CD14-positive monocyte (primary cell): ENCODE measurements at regions not wholly inside any gene's neighbourhood (a gene's known extent, or its start where the extent isn't known, plus 50 kb on each side); places are given as distances from the start of the nearest gene placed in this dataset.

ENCODE experiments used
- DNase-seq, 3 donors: peaks; one replicate each; pipeline ENCODE4 v3.0.0-alpha.2; 2011 to 2022
- H2AFZ ChIP-seq: 2 replicates; pipeline ENCODE4 v1.6.0; 2012; ENCODE audit warnings: mild to moderate bottlenecking, low read depth, low read length, inconsistent platforms; ENCODE audit not compliant: insufficient read depth, poor library complexity, severe bottlenecking
- H3K27ac ChIP-seq, 2 donors: 1 replicate in 1 of 2; 2 replicates in 1 of 2; pipeline ENCODE4 v1.5.1; 2012 to 2013; ENCODE audit warnings: low read length in 2 of 2, control low read depth in 1 of 2, inconsistent platforms in 1 of 2, low read depth in 1 of 2, mild to moderate bottlenecking in 1 of 2
- H3K27me3 ChIP-seq, 2 donors: one replicate each; pipeline versions ENCODE4 v1.6.0 to v1.6.1; 2011 to 2013; ENCODE audit warnings: low read length in 2 of 2; ENCODE audit not compliant: control insufficient read depth in 2 of 2, insufficient read depth in 2 of 2
- H3K36me3 ChIP-seq, 2 donors: replicated peaks in 1 of 2; 1 replicate in 1 of 2; 2 replicates in 1 of 2; pipeline versions ENCODE4 v1.5.1 to v1.6.1; 2012 to 2013; ENCODE audit warnings: low read length in 2 of 2, control low read depth in 1 of 2, inconsistent platforms in 1 of 2, mild to moderate bottlenecking in 1 of 2; ENCODE audit not compliant: insufficient read depth in 2 of 2, control insufficient read depth in 1 of 2
- H3K4me1 ChIP-seq, 2 donors: 1 replicate in 1 of 2; 2 replicates in 1 of 2; pipeline versions ENCODE4 v1.5.1 to v1.6.1; 2012 to 2013; ENCODE audit warnings: low read length in 2 of 2, control low read depth in 1 of 2, inconsistent platforms in 1 of 2, mild to moderate bottlenecking in 1 of 2, moderate library complexity in 1 of 2; ENCODE audit not compliant: insufficient read depth in 2 of 2, control insufficient read depth in 1 of 2
- H3K4me2 ChIP-seq: replicated peaks from 2 replicates; pipeline ENCODE3; 2012; ENCODE audit warnings: low read length, moderate library complexity, mild to moderate bottlenecking; ENCODE audit not compliant: poor library complexity, severe bottlenecking; ENCODE audit errors: extremely low read depth
- H3K4me3 ChIP-seq, 3 experiments: fragments of 200-600 bp in 1 of 3; sonication (generic) in 1 of 3; replicated peaks in 1 of 3; 1 replicate in 2 of 3; 2 replicates in 1 of 3; pipeline ENCODE4 v1.5.1; 2011 to 2013; ENCODE audit warnings: low read length in 3 of 3, mild to moderate bottlenecking in 3 of 3, control low read depth in 2 of 3, low read depth in 2 of 3, inconsistent platforms in 1 of 3, moderate library complexity in 1 of 3
- H3K79me2 ChIP-seq: 2 replicates; pipeline ENCODE4 v1.6.0; 2012; ENCODE audit warnings: mild to moderate bottlenecking, control low read depth, inconsistent platforms, low read length, moderate library complexity; ENCODE audit not compliant: insufficient read depth
- H3K9ac ChIP-seq: 2 replicates; pipeline ENCODE4 v1.6.0; 2017; ENCODE audit warnings: low read length, mild to moderate bottlenecking; ENCODE audit not compliant: insufficient read depth, poor library complexity, severe bottlenecking
- H3K9me3 ChIP-seq, 2 donors: replicated peaks in 1 of 2; 1 replicate in 1 of 2; 2 replicates in 1 of 2; pipeline versions ENCODE4 v1.5.1 to v1.6.1; 2012 to 2013; ENCODE audit warnings: low read length in 2 of 2, control low read depth in 1 of 2; ENCODE audit not compliant: control insufficient read depth in 1 of 2, insufficient read depth in 1 of 2
- H4K20me1 ChIP-seq: 2 replicates; pipeline ENCODE4 v1.6.0; 2012; ENCODE audit warnings: mild to moderate bottlenecking, low read length, control low read depth, moderate library complexity; ENCODE audit not compliant: insufficient read depth
- H3K27ac Mint-ChIP-seq, 7 donors: one replicate each; pipeline ENCODE4 v1.8.0; 2020; ENCODE audit warnings: mild to moderate bottlenecking in 7 of 7, mixed read lengths in 7 of 7, moderate library complexity in 6 of 7, inconsistent platforms in 2 of 7
- H3K27me3 Mint-ChIP-seq, 3 donors: one replicate each; pipeline ENCODE4 v1.8.0; 2021 to 2022; ENCODE audit warnings: low read depth in 3 of 3, mild to moderate bottlenecking in 3 of 3, mixed read lengths in 3 of 3, moderate library complexity in 3 of 3, inconsistent platforms in 1 of 3
- H3K36me3 Mint-ChIP-seq, 2 donors: one replicate each; pipeline ENCODE4 v1.8.0; 2020; ENCODE audit warnings: mixed read lengths in 2 of 2, inconsistent platforms in 1 of 2, mild to moderate bottlenecking in 1 of 2
- H3K4me1 Mint-ChIP-seq: one replicate; pipeline ENCODE4 v1.8.0; 2020; ENCODE audit warnings: mild to moderate bottlenecking, mixed read lengths
- H3K4me3 Mint-ChIP-seq, 2 donors: one replicate each; pipeline ENCODE4 v1.8.0; 2020; ENCODE audit warnings: mild to moderate bottlenecking in 2 of 2, mixed read lengths in 2 of 2, moderate library complexity in 1 of 2
- H3K9me3 Mint-ChIP-seq, 7 donors: one replicate each; pipeline ENCODE4 v1.8.0; 2020 to 2022; ENCODE audit warnings: mixed read lengths in 7 of 7, mild to moderate bottlenecking in 6 of 7, moderate library complexity in 6 of 7, inconsistent platforms in 2 of 7
- WGBS: methylation state at CpG from one replicate; pipeline ENCODE4 v1.1.5; 2013; ENCODE audit warnings: missing lambda C conversion rate; ENCODE audit not compliant: insufficient coverage; 5-methylcytosine and 5-hydroxymethylcytosine counted together
- intact Hi-C, 2 donors: fragments of 100-400 bp; cut with micrococcal nuclease; formaldehyde crosslinking; loops; one replicate each; pipeline versions ENCODE4 v1.15.0 to v1.15.1; 2023
- TF ChIP-seq, protein P1 (sequence below): fragments of 200-600 bp; IDR thresholded peaks from one replicate; pipeline ENCODE4 v1.8.0; 2022; ENCODE audit warnings: antibody characterized with exemption, mild to moderate bottlenecking

DNA sequence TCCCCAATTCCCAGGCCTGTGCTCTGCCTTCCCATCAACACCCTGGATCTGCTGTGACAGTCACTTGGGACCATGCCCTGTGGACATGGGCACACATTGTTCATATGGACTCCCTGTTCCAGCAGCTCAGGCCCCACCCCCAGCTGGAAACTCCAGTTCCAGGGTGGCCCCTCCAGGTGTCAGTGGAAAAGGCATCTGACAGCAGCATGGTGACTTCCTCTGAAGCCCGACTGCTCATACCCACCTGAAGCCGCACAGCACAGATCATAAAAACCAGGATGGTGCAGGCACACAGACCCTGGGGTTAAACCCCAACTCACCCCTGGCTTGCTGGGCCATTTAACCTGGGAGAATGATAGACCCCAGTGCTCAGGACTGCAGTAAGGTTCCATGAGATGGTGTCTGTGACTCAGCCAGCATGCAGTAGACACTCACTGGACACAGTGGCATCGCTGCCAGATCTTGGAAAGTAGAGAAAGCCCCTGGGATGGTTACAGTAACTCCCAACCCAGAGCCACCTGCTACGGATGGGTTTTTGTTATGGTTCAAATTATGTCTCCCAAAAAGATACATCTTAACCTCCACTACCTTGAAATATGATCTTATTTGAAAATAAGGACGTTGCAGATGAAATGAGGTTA lies 72.6 kb upstream of the NANOS1 start:
- H3K27me3 Mint-ChIP-seq = peaks cover 5 to 10% (median 5%) of the 10 kb centered on the region in 3 donors
- Histone ChIP-seq H3K4me1 (peaks cover 0 to 5% of the 10 kb centered on the region in 2 donors), H3K27me3 (no peaks in the 10 kb centered on the region), H3K4me2 (no peak overlapping the region), H3K4me3 (no peak overlapping the region), H2AFZ (no peak overlapping the region), H4K20me1 (no peaks in the 10 kb centered on the region), H3K9me3 (no peaks in the 10 kb centered on the region), H3K27ac (no peak overlapping the region), H3K79me2 (no peaks in the 10 kb centered on the region), H3K36me3 (no peaks in the 10 kb centered on the region), H3K9ac (no peak overlapping the region)
- no peak overlapping the region for H3K27ac Mint-ChIP-seq
- peaks cover 10% of the 10 kb centered on the region for H3K4me1 Mint-ChIP-seq
- H3K4me3 Mint-ChIP-seq = no peak overlapping the region
- 100% methylated on average over 1 of the region's 5 CpGs for WGBS
- no peaks in the 10 kb centered on the region for H3K36me3 Mint-ChIP-seq
- intact Hi-C loops = no loop called here
- TF ChIP-seq, protein P1, sequence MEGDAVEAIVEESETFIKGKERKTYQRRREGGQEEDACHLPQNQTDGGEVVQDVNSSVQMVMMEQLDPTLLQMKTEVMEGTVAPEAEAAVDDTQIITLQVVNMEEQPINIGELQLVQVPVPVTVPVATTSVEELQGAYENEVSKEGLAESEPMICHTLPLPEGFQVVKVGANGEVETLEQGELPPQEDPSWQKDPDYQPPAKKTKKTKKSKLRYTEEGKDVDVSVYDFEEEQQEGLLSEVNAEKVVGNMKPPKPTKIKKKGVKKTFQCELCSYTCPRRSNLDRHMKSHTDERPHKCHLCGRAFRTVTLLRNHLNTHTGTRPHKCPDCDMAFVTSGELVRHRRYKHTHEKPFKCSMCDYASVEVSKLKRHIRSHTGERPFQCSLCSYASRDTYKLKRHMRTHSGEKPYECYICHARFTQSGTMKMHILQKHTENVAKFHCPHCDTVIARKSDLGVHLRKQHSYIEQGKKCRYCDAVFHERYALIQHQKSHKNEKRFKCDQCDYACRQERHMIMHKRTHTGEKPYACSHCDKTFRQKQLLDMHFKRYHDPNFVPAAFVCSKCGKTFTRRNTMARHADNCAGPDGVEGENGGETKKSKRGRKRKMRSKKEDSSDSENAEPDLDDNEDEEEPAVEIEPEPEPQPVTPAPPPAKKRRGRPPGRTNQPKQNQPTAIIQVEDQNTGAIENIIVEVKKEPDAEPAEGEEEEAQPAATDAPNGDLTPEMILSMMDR = no peak
- peaks cover 0 to 14% (median 0%) of the 10 kb centered on the region in 7 donors for H3K9me3 Mint-ChIP-seq
- DNase-seq = no peak

DNA sequence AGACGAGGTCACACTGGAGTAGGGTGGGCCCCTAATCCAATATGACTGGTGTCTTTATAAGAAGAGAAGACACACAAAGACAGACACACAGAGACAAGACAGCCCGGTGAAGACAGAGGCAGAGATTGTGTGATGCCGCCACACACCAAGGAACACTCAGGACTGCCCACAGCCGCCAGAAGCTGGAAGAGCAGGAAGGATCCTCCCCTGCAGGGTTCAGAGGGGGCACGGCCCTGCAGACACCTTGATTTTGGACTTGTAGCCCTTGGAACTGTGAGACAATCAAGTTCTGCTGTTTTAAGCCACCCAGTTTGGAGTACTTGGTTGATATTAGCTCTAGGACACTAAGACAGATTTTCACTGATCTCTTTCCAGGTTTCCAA lies 72.1 kb upstream of the NANOS1 start:
- H3K27ac Mint-ChIP-seq = no peak overlapping the region
- Histone ChIP-seq H3K27me3 (no peaks in the 10 kb centered on the region), H3K36me3 (no peaks in the 10 kb centered on the region), H3K9ac (no peak overlapping the region), H3K4me1 (peaks cover 0 to 5% of the 10 kb centered on the region in 2 donors), H2AFZ (no peak overlapping the region), H3K79me2 (no peaks in the 10 kb centered on the region), H3K4me3 (no peak overlapping the region), H3K4me2 (no peak overlapping the region), H4K20me1 (no peaks in the 10 kb centered on the region), H3K27ac (no peak overlapping the region), H3K9me3 (no peaks in the 10 kb centered on the region)
- peaks cover 10% of the 10 kb centered on the region for H3K4me1 Mint-ChIP-seq
- WGBS = 94% methylated on average over 3 of the region's 5 CpGs
- TF ChIP-seq, protein P1 = no peak
- peaks cover 5 to 10% (median 5%) of the 10 kb centered on the region in 3 donors for H3K27me3 Mint-ChIP-seq
- peaks cover 0 to 14% (median 0%) of the 10 kb centered on the region in 7 donors for H3K9me3 Mint-ChIP-seq
- H3K36me3 Mint-ChIP-seq = no peaks in the 10 kb centered on the region
- H3K4me3 Mint-ChIP-seq = no peak overlapping the region
- intact Hi-C loops = no loop called here
- DNase-seq = no peak
